ENCODE measurements at regions not wholly inside any gene's neighbourhood (a gene's known extent, or its start where the extent isn't known, plus 50 kb on each side); places are given as distances from the start of the nearest gene placed in this dataset.
A peak's percentile ranks its signal among the peaks of the same experiment; 100 is the strongest.

- no peak for DNase-seq
Measured at GRCh38 chr10:1911771-1912170, 174.4 kb upstream of the ADARB2 start.

GRCh38 chr10:1903982-1904381 is 166.7 kb upstream of the ADARB2 start:
- DNase-seq: no peak

- DNase-seq: no peak
Measured at GRCh38 chr10:1896153-1896552, 158.8 kb upstream of the ADARB2 start.

- DNase-seq: no peak
Measured at GRCh38 chr10:1895691-1896090, 158.4 kb upstream of the ADARB2 start.

- no peak for DNase-seq
Measured at GRCh38 chr10:1894912-1895311, 157.6 kb upstream of the ADARB2 start.

GRCh38 chr10:1893941-1894340 is 156.6 kb upstream of the ADARB2 start:
- no peak for DNase-seq

GRCh38 chr10:1886039-1886438 is 148.7 kb upstream of the ADARB2 start:
- DNase-seq: no peak

- DNase-seq: no peak
Measured at GRCh38 chr10:1882728-1883127, 145.4 kb upstream of the ADARB2 start.

- no peak for DNase-seq
Measured at GRCh38 chr10:1882180-1882579, 144.9 kb upstream of the ADARB2 start.

GRCh38 chr10:1881636-1882035 is 144.3 kb upstream of the ADARB2 start:
- DNase-seq: no peak

GRCh38 chr10:1874533-1874932 is 137.2 kb upstream of the ADARB2 start:
- DNase-seq: no peak

- DNase-seq: no peak
Measured at GRCh38 chr10:1873661-1874315, 136.5 kb upstream of the ADARB2 start.

GRCh38 chr10:1872151-1872726 is 134.9 kb upstream of the ADARB2 start:
- DNase-seq: no peak

GRCh38 chr10:1870491-1870890 is 133.2 kb upstream of the ADARB2 start:
- no peak for DNase-seq

- DNase-seq: no peak
Measured at GRCh38 chr10:1869861-1870260, 132.5 kb upstream of the ADARB2 start.

GRCh38 chr10:1860351-1860750 is 123.0 kb upstream of the ADARB2 start:
- DNase-seq: peak; percentile 62

- DNase-seq: no peak
Measured at GRCh38 chr10:1858547-1858946, 121.2 kb upstream of the ADARB2 start.

- no peak for DNase-seq
Measured at GRCh38 chr10:1858048-1858447, 120.7 kb upstream of the ADARB2 start.

- DNase-seq: no peak
Measured at GRCh38 chr10:1855911-1856310, 118.6 kb upstream of the ADARB2 start.

- DNase-seq: no peak
Measured at GRCh38 chr10:1854271-1854670, 116.9 kb upstream of the ADARB2 start.

GRCh38 chr10:1853801-1854200 is 116.5 kb upstream of the ADARB2 start:
- DNase-seq: no peak

- no peak for DNase-seq
Measured at GRCh38 chr10:1852841-1853240, 115.5 kb upstream of the ADARB2 start.

- no peak for DNase-seq
Measured at GRCh38 chr10:1851762-1852161, 114.4 kb upstream of the ADARB2 start.

GRCh38 chr10:1850971-1851527 is 113.7 kb upstream of the ADARB2 start:
- no peak for DNase-seq

- DNase-seq: no peak
Measured at GRCh38 chr10:1847361-1847760, 110.0 kb upstream of the ADARB2 start.

All from NCI-H748 treated with DMSO at 0.1 percent for 48 hours (cell line).